HG02973 (cell line): ENCODE measurements at regions not wholly inside any gene's neighbourhood (a gene's known extent, or its start where the extent isn't known, plus 50 kb on each side); places are given as distances from the start of the nearest gene placed in this dataset.
"Not testable (repeated sequence)": the region's sequence is repeated elsewhere in the genome, so short reads cannot be mapped to it uniquely, and the experiment has no call there.

Experiments used
- ATAC-seq: cut with Tn5 transposase; IDR thresholded peaks from one replicate; pipeline ENCODE4 v1.9.1; 2021; ENCODE audit warnings: moderate library complexity; ENCODE audit not compliant: unreplicated experiment

DNA sequence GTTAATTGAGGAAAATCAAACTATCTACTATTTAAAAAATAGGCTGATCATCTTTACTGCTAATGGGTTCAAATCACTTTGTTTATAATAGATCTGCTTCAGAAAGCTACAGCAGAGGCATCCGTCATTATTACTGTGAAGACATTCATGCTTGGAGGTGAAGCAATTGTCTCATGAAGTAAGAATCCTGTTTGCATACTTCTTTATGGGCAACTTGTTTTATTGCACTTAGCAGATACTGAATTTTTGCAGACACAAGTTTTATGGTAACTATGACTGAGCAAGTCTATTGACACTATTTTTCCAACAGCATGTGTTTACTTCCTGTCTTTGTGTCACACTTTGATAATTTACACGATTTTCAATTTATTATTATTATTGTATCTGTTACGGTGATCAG is 573.9 kb downstream of the RFPL4B start:
- no peak for ATAC-seq

DNA sequence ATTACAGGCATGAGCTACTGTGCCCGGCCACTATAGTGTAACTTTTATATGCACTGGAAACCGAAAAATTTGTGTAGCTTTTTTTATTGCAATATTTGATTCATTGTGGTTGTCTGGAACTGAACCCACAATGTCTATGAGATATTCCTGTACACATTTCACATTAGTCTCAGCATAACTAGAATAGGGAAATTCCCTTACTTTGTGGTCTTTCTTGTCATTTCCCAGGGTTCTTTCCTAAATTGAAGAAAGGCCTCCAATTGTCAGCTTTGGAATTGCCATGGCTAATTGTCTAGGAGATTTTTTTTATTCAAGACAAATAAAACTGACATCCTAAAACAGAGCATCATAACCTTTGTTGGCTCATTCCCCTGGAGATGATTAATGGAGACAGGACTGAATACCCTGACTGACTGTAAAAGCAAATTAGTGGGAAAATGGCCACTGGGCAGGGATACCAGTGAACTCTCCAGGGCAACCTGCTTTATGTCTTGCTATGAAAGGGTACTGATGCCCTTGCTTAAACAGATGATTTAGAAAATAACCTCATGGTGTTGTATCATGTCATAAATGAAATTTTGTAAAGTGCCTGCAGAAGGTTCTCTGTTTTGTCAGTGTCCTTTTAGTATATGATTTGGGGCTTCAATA is 576.9 kb downstream of the RFPL4B start:
- ATAC-seq = no peak

DNA sequence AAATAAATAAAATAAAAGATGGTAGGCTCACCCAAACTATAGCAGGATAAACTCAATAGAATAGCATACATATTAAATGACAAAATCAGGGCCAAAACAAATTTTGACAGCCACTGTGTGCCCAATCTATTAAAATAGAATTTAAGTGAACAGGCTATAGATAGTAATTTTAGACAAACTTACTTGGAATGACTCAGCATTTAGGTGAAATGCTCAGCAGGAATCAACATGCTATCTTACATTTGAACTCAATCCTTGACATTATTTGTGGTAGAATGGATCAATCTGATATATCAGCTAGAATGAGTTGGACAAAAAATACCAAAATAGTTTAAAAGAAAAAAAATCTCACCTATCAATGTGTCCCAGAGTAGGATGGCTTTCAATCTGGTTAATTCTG is 578.6 kb downstream of the RFPL4B start:
- ATAC-seq = no peak

DNA sequence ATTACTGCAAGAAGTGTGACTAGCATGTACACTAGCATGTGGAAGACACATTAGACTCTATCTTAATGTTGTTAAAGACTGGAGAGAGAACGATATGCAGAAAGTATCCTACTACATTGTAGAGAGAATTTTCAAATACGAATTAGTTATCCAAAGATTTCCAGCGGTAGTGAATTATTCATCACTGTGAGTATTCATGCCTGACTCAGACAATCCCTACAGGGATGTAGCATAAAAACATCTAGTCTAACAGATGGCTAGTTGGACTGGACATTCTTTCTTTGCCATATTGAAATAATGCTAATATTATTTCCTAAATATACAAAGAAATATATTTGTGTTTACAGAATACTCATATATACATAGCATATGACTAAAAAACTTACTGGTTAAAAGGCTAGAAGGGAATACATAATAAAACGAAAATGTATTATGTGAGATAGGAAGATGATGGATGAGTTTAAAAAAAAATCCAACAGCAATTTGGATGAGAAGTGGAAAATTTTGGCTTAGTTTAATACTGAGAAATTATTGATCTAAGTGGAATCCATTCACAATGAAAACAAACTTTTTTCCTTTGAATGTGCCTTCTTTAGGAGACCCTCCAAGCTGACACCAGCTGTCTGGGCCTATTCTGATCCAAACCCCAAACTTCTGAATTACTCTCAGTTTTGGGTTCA is 580.7 kb downstream of the RFPL4B start:
- ATAC-seq = no peak

DNA sequence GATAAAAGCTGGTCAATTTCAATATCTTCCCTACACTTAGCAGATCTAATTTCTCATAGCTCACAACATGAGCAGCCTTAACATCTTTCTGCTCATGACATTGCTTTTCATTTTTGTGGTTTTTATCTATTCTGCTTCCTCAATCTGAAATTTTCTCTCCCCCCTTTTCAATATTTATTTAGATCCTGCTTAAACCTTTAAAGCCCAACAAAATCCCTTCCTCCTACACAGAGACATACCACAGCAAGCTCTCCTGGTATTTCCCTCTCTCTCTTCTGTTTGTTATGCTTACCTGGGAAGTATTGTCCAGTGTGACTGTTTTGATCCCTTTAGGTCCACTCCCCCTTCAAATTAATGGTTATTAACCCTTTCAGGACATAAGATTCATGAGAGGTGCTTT is 582.5 kb downstream of the RFPL4B start:
- no peak for ATAC-seq

DNA sequence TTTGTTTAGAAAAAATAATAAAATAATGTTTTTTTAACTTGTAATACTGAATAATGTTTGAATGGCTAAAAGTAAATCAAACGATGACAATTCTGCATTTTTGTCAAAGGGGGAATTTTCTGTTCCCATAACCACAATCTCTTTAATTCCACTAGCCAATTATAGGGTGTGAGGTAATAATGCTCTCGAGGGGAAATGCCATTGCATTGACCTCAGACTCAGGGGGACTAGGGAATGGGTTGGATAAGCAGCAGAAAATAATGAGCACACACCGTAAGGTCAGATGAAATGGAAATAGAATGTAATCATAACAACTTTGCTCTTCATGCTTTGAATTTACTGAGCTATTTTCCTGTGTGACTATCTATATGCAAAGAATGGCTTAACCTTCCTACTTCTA is 584.7 kb downstream of the RFPL4B start:
- ATAC-seq = no peak

DNA sequence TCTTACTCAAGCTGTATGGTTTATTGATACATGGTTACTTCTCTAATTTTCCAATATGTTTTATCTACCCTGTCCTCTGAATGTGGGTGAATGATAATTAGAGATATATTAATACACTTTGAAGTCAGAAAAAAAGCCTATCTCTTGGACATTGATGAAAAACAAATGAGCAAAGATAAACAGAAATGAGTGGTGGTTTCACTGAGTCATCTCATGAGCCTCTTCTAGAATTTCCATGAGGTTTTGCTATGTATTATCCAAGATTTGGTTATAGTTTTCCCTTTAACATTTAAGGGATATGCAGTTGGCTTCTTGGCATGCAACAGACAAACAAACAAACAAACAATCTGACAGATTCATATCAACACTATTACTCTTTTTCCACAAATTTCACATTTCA is 586.8 kb downstream of the RFPL4B start:
- no peak for ATAC-seq

GRCh38 chr6:112934433-112935327 is 587.5 kb downstream of the RFPL4B start:
- no peak for ATAC-seq

GRCh38 chr6:112935402-112936078 is 588.4 kb downstream of the RFPL4B start:
- ATAC-seq = no peak

GRCh38 chr6:112936079-112936472 is 588.9 kb downstream of the RFPL4B start:
- ATAC-seq = no peak

- ATAC-seq = no peak
These were observed 589.4 kb downstream of the RFPL4B start for GRCh38 chr6:112936504-112936903.

DNA sequence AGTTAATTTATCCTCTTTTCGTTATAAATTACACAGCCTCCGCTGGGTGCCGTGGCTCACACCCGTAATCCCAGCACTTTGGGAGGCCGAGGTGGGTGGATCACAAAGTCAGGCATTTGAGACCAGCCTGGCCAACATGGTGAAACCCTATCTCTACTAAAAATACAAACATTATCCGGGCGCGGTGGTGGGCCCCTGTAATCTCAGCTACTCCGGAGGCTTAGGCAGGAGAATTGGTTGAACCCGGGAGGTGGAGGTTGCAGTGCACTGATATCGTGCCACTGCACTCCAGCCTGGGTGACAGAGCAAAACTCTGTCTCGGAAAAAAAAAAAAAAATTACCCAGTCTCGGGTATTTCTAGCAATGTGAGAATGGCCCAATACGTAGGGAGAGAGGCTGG is 590.6 kb downstream of the RFPL4B start:
- not testable (repeated sequence) for ATAC-seq

GRCh38 chr6:112938650-112939049 is 591.5 kb downstream of the RFPL4B start:
- ATAC-seq = no peak

DNA sequence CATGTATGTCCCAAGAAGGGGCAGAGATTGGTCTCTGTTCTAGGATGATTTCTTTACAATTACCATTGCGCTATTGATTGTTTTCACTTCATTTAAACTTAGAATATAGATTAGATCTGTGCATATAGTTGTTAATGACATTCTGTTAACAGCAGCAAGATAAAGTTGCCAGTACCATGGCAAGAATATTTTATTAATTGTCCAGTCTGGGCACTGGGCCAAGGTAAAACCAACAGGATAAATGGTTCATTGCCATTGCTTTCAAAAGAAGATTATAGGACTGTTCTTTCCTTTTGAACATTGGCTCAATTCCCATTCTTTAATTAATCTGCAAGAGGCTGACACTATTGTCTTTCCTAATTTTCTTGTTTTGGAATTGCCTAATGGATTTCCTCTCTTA is 592.4 kb downstream of the RFPL4B start:
- no peak for ATAC-seq

- no peak for ATAC-seq
These were observed 594.5 kb downstream of the RFPL4B start for GRCh38 chr6:112941613-112942012.

DNA sequence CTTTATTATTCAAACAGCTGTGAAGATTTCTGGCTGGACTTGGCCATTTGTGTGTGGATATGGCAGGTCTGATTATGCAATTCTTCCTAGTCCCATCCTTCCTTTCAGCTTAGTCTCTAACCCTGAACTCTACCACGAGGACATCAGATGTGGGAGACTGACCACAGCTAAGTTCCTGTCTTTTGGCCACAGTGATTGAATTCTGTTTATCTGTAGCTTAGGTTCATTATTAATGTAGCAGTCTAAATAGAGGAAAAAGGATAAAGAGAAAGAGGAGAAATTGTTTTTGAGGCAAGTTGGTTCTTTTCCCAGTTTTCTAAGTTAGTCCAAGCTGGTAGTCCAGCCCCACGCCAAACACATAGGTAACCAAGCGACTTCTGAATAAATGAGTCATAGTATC is 598.9 kb downstream of the RFPL4B start:
- no peak for ATAC-seq

DNA sequence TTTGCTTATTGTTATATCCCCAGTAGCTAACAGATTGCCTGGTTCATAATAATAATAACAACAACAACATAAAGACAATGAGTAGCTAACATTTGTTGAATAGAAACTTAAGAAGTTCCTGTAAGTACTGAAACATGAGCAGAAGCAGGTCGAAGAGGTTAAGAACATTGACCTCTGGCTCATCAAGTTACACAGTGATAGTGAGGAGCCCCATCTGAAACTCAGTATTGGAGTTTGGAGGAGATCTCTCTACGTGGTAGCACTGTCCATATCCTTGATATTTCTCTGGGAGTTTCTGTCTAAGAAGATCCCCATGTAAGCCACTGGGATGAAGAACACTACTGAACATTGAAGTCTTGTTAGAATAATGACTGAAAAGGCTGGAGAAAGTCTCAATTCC is 600.4 kb downstream of the RFPL4B start:
- no peak for ATAC-seq

DNA sequence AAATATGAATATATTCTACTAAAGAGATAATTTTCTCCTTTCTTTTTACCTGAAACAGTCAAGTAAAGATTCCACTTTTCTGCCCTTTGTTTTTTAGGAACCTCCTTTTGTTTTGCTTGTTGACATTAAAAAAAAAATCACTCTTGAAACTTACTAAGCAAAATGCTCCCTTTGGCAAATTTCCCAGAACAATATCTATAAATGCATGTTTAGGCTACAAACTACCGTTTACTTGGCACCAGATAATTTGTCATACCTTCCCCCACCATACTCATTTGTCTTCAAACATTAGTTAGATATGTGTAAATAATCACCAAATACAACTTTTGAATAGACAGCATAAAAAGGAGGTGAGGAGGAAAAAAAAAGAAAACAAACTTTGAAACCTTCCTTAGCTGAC is 604.7 kb downstream of the RFPL4B start:
- no peak for ATAC-seq

- ATAC-seq = not testable (repeated sequence)
These were observed 608.6 kb downstream of the RFPL4B start for GRCh38 chr6:112955743-112956142.

GRCh38 chr6:112956696-112957535 is 609.8 kb downstream of the RFPL4B start:
- ATAC-seq = no peak
